Heart right ventricle (tissue), 16 donors: ENCODE measurements at regions not wholly inside any gene's neighbourhood (a gene's known extent, or its start where the extent isn't known, plus 50 kb on each side); places are given as distances from the start of the nearest gene placed in this dataset.

ENCODE experiments used
- ATAC-seq, 8 donors: fragments of 200-7000 bp; cut with Tn5 transposase; one replicate each; pipeline ENCODE4 v1.9.1; 2020; ENCODE audit warnings: mild to moderate bottlenecking in 8 of 8, moderate library complexity in 8 of 8, moderate number of reproducible peaks in 1 of 8
- DNase-seq, 2 donors: peaks; one replicate each; pipeline ENCODE4 v3.0.0-alpha.2; 2020
- H3K27ac ChIP-seq, 10 donors: fragments of 200-600 bp; sonication (generic) in 2 of 10; one replicate each; pipeline versions ENCODE4 v1.5.0 to v1.8.0; 2020 to 2022; ENCODE audit warnings: mild to moderate bottlenecking in 3 of 10
- H3K27me3 ChIP-seq, 7 donors: fragments of 200-600 bp; one replicate each; pipeline ENCODE4 v1.8.0; 2021 to 2022; ENCODE audit warnings: mild to moderate bottlenecking in 2 of 7
- H3K36me3 ChIP-seq, 9 donors: fragments of 200-600 bp; sonication (generic) in 1 of 9; one replicate each; pipeline versions ENCODE4 v1.5.0 to v1.8.0; 2020 to 2022; ENCODE audit warnings: mild to moderate bottlenecking in 2 of 9
- H3K4me1 ChIP-seq, 9 donors: fragments of 200-600 bp; sonication (generic) in 1 of 9; one replicate each; pipeline versions ENCODE4 v1.5.0 to v1.8.0; 2020 to 2022; ENCODE audit warnings: mild to moderate bottlenecking in 4 of 9
- H3K4me3 ChIP-seq, 10 donors: fragments of 200-600 bp; sonication (generic) in 2 of 10; one replicate each; pipeline versions ENCODE4 v1.5.0 to v1.8.0; 2020 to 2022; ENCODE audit warnings: mild to moderate bottlenecking in 7 of 10, moderate library complexity in 2 of 10
- H3K9me3 ChIP-seq, 11 donors: fragments of 200-600 bp in 10 of 11; sonication (generic) in 2 of 11; one replicate each; pipeline versions ENCODE4 v1.5.0 to v1.8.0; 2013 to 2022; ENCODE audit warnings: mild to moderate bottlenecking in 2 of 11, control low read depth in 1 of 11, moderate library complexity in 1 of 11
- CTCF ChIP-seq, 9 donors: fragments of 200-600 bp; sonication (generic) in 2 of 9; IDR thresholded peaks; one replicate each; pipeline versions ENCODE4 v1.5.0 to v1.8.0; 2021 to 2022; ENCODE audit warnings: antibody characterized with exemption in 9 of 9, mild to moderate bottlenecking in 5 of 9, moderate library complexity in 1 of 9
- WGBS, 2 donors: extraction: QIAGEN DNeasy Blood & Tissue Kit; methylation state at CpG; one replicate each; pipeline ENCODE4 v1.1.7; 2013; ENCODE audit warnings: inconsistent platforms in 1 of 2; 5-methylcytosine and 5-hydroxymethylcytosine counted together
- intact Hi-C, 10 donors: fragments of 100-400 bp; cut with DNase I; formaldehyde crosslinking; loops; one replicate each; pipeline versions ENCODE4 v1.11.1 to v1.14.2; 2022
- donor health status: Arrhythmogenic right ventricular cardiomyopathy.
- donor health status: ischemic (EF 13 %, LVEDD 7.1; RV severe dilation, severe dysfunction).
- donor health status: healthy with polysubstance abuse.
- donor health status: DM: no; HTN: yes; CAD: no.
- donor health status: DM: no; HTN: no; CAD: no.
- donor health status: ischemic (EF 25% LVEDD 6.9; RV normal size, moderate dysfunction).
- donor health status: ischemic (EF 25% LVEDD 5.7; RV mildly dilated, moderate dysfunction).
- donor health status: healthy.
- donor health status: DM: yes; HTN: yes; CAD: no.
- donor health status: Ischemic cardiomyopathy.
- donor health status: ischemic (EF 35%, LVEDD 5.7; RV mildly dilated, moderate dysfunction).
- donor health status: nonischemic (EF 11% LVEDD 7.7; RV severe dilation, severe dysfunction).
- donor health status: DM: yes; HTN: yes; CAD: no.
- donor health status: PGD.
- donor health status: ischemic (EF 29% LVEDD 5.4; RV normal size, mild dysfunction).
- donor health status: nonischemic (EF 23%, LVEDD 6.1; RV moderate dilation, normal function).

- Histone ChIP-seq H3K27ac (no peak overlapping the region), H3K9me3 (peaks cover 0 to 5% (median 0%) of the 10 kb centered on the region in 11 donors), H3K27me3 (no peaks in the 10 kb centered on the region), H3K36me3 (no peaks in the 10 kb centered on the region), H3K4me3 (no peak overlapping the region), H3K4me1 (no peaks in the 10 kb centered on the region)
- TF ChIP-seq CTCF (IDR thresholded peaks at IDR 0.05) = no peak
- ATAC-seq (no peak), DNase-seq (no peak)
- intact Hi-C loops = no loop called here
- 90 to 91% methylated on average over 8 of the region's 8 CpGs for whole genome bisulfite sequencing, 2 donors
Observed at GRCh38 chr20:7710440-7710839, 229.8 kb downstream of the HAO1 start.

- no peak overlapping the region for H3K27ac ChIP-seq
- peaks cover 0 to 5% (median 0%) of the 10 kb centered on the region in 11 donors for H3K9me3 ChIP-seq
- H3K4me3 ChIP-seq = no peak overlapping the region
- ATAC-seq (no peak), DNase-seq (no peak)
- TF ChIP-seq CTCF (IDR thresholded peaks at IDR 0.05) = no peak
- H3K36me3 ChIP-seq = no peaks in the 10 kb centered on the region
- intact Hi-C loops = no loop called here
- H3K4me1 ChIP-seq = no peaks in the 10 kb centered on the region
- WGBS, 2 donors = 72 to 80% methylated on average over 1 of the region's 1 CpG
- H3K27me3 ChIP-seq = no peaks in the 10 kb centered on the region
Observed at GRCh38 chr20:7712661-7713060, 227.6 kb downstream of the HAO1 start.

GRCh38 chr20:7714549-7714948, 225.7 kb downstream of the HAO1 start:
- no peak overlapping the region for H3K27ac ChIP-seq
- ATAC-seq (no peak), DNase-seq (no peak)
- H3K27me3 ChIP-seq = no peaks in the 10 kb centered on the region
- TF ChIP-seq CTCF (IDR thresholded peaks at IDR 0.05) = no peak
- H3K4me3 ChIP-seq = no peak overlapping the region
- H3K9me3 ChIP-seq = peaks cover 0 to 5% (median 0%) of the 10 kb centered on the region in 11 donors
- intact Hi-C loops = no loop called here
- H3K36me3 ChIP-seq = no peaks in the 10 kb centered on the region
- no peaks in the 10 kb centered on the region for H3K4me1 ChIP-seq
- 31 to 57% methylated on average over 1 of the region's 1 CpG for WGBS, 2 donors

- TF ChIP-seq CTCF (IDR thresholded peaks at IDR 0.05) = no peak
- Histone ChIP-seq H3K9me3 (peaks cover 0 to 5% (median 0%) of the 10 kb centered on the region in 11 donors), H3K4me1 (peaks cover 0 to 2% (median 0%) of the 10 kb centered on the region in 9 donors), H3K27me3 (no peaks in the 10 kb centered on the region), H3K4me3 (no peak overlapping the region), H3K36me3 (no peaks in the 10 kb centered on the region), H3K27ac (no peak overlapping the region)
- WGBS, 2 donors = 52 to 53% methylated on average over 6 of the region's 6 CpGs
- intact Hi-C loops = no loop called here
- no peak for DNase-seq
- ATAC-seq = no peak
Observed at GRCh38 chr20:7716286-7716972, 223.8 kb downstream of the HAO1 start.
